HL-60 (cell line): ENCODE measurements at regions not wholly inside any gene's neighbourhood (a gene's known extent, or its start where the extent isn't known, plus 50 kb on each side); places are given as distances from the start of the nearest gene placed in this dataset.
A peak's percentile ranks its signal among the peaks of the same experiment; 100 is the strongest.
"Not testable (repeated sequence)": the region's sequence is repeated elsewhere in the genome, so short reads cannot be mapped to it uniquely, and the experiment has no call there.

Source experiments
- DNase-seq, 2 experiments: peaks; one replicate each; pipeline ENCODE4 v3.0.0-alpha.2; 2010 to 2020; ENCODE audit warnings: low read depth in 1 of 2, low spot score in 1 of 2
- H3K27ac ChIP-seq: fragments of 250-450 bp; sonication (Bioruptor Pico); replicated peaks from 2 replicates; pipeline ENCODE4 v1.5.1; 2020; ENCODE audit warnings: mild to moderate bottlenecking, moderate library complexity
- H3K27me3 ChIP-seq: fragments of 250-450 bp; sonication (Bioruptor Pico); 2 replicates; pipeline ENCODE4 v1.5.1; 2021; ENCODE audit warnings: mild to moderate bottlenecking, moderate library complexity; ENCODE audit not compliant: insufficient read depth, poor library complexity, severe bottlenecking
- H3K4me3 ChIP-seq: replicated peaks from 2 replicates; pipeline ENCODE4 v1.5.1; 2011; ENCODE audit warnings: mild to moderate bottlenecking, control low read depth, low read length; ENCODE audit not compliant: insufficient read depth
- CTCF ChIP-seq: IDR thresholded peaks from one replicate; pipeline ENCODE4 v1.5.1; 2011; ENCODE audit warnings: low read length, control low read depth, inconsistent platforms; ENCODE audit not compliant: insufficient read depth
- GABPA ChIP-seq: IDR thresholded peaks from 2 replicates; pipeline ENCODE4 v1.6.1; 2012; ENCODE audit warnings: low read depth
- POLR2AphosphoS5 ChIP-seq: IDR thresholded peaks from 2 replicates; pipeline ENCODE4 v1.6.1; 2012; ENCODE audit warnings: low read depth
- REST ChIP-seq: IDR thresholded peaks from 2 replicates; pipeline ENCODE4 v1.6.1; 2012; ENCODE audit warnings: low read depth; ENCODE audit not compliant: insufficient replicate concordance
- SPI1 ChIP-seq: IDR thresholded peaks from 2 replicates; pipeline ENCODE4 v1.6.1; 2012; ENCODE audit warnings: low read depth, mild to moderate bottlenecking, borderline replicate concordance

GRCh38 chrX:65902011-65902410 is 137.9 kb downstream of the VSIG4 start:
- H3K27me3 ChIP-seq, result no peaks in the 10 kb centered on the region
- TF ChIP-seq GABPA (no peak), SPI1 (no peak), POLR2AphosphoS5 (no peak), REST (no peak), CTCF (no peak)
- no peak for DNase-seq
- no peak overlapping the region for H3K27ac ChIP-seq
- no peak overlapping the region for H3K4me3 ChIP-seq

GRCh38 chrX:65900850-65901844 is 138.7 kb downstream of the VSIG4 start:
- TF ChIP-seq SPI1 (peak; percentile 14; the same call in 1 of the 2 replicates), POLR2AphosphoS5 (no peak)
- peak in 1 of 2 experiments; percentile 12 for DNase-seq
- Histone ChIP-seq H3K4me3 (no peak overlapping the region), H3K27ac (no peak overlapping the region), H3K27me3 (no peaks in the 10 kb centered on the region)

GRCh38 chrX:65894133-65894532 is 145.7 kb downstream of the VSIG4 start:
- TF ChIP-seq POLR2AphosphoS5 (no peak), SPI1 (no peak), CTCF (no peak), GABPA (no peak), REST (no peak)
- no peak overlapping the region for H3K4me3 ChIP-seq
- H3K27me3 ChIP-seq, result no peaks in the 10 kb centered on the region
- no peak for DNase-seq
- no peak overlapping the region for H3K27ac ChIP-seq

GRCh38 chrX:65891817-65892216 is 148.1 kb downstream of the VSIG4 start:
- DNase-seq, H3K4me3 ChIP-seq, H3K27me3 ChIP-seq, H3K27ac ChIP-seq: not testable (repeated sequence)

GRCh38 chrX:65888150-65888549 is 151.7 kb downstream of the VSIG4 start:
- not testable (repeated sequence) for H3K27ac ChIP-seq, H3K4me3 ChIP-seq, DNase-seq, H3K27me3 ChIP-seq
